MM.1S (cell line): ENCODE measurements at regions not wholly inside any gene's neighbourhood (a gene's known extent, or its start where the extent isn't known, plus 50 kb on each side); places are given as distances from the start of the nearest gene placed in this dataset.

Experiments used
- CTCF ChIP-seq: fragments of 300-600 bp; sonication (generic); IDR thresholded peaks from 2 replicates; pipeline ENCODE4 v1.5.1; 2016; ENCODE audit warnings: antibody characterized with exemption, low read length, mixed read lengths
- EZH2 ChIP-seq: fragments of 300-600 bp; sonication (generic); optimal IDR thresholded peaks from 2 replicates; pipeline ENCODE3; 2017; ENCODE audit warnings: low read depth, mild to moderate bottlenecking, antibody characterized with exemption, low read length, mixed read lengths
- EZH2phosphoT487 ChIP-seq: fragments of 300-600 bp; sonication (generic); IDR thresholded peaks from 2 replicates; pipeline ENCODE4 v1.6.1; 2018; ENCODE audit warnings: antibody characterized with exemption, low read length

- TF ChIP-seq CTCF, result no peak
- no peak for TF ChIP-seq EZH2phosphoT487
- no peak for TF ChIP-seq EZH2
Observed at GRCh38 chr2:144660518-144661316, 140.8 kb upstream of the ZEB2 start.
